ENCODE measurements at regions not wholly inside any gene's neighbourhood (a gene's known extent, or its start where the extent isn't known, plus 50 kb on each side); places are given as distances from the start of the nearest gene placed in this dataset.

DNA sequence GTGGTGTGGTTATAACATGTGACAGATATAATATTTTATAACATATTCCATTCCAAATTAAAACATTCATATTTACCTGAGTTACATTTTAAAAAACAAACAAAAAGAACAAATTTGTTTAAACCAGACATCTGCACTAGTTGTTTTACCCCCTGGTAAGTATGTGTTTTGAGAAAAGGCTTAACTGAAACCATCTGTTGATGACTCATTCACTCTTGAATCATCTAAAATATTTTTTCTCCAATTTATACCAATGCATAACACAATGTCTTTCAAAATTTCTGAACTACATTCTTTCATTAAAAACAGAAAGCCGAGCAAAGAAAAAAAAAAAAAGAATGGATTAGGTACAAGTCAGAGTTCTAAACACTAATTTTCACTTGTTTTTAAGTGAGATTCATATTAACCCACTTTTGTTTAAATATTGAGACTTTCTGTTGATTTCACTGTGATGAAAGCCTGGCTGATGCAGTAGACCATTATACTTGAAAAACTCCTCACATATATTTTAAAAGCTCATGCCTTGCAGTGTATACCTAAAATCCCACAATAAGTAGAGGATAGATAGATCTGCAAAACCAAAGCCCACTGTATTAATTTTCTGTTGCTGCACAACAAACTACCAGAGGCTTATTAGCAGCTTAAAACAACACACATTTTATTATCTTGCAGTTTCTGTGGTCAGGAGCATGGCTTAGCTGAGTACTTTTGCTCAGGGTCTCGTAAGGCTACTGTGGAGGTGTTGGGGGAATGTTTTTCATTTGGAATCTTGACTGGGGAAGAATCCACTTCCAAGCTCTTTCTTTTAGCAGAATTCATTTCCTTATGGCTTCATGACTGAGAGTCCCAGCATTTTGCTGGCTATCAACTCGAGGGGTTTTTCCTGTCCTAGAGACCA lies 221.5 kb downstream of the PCDH18 start:
- H3K36me3 Mint-ChIP-seq: no peaks in the 10 kb centered on the region
- no peaks in the 10 kb centered on the region for H3K27me3 ChIP-seq (ENCODE audit: control insufficient read depth, insufficient read depth, low read length)
- H3K27ac Mint-ChIP-seq: no peak overlapping the region
- peaks cover 0 to 5% (median 2%) of the 10 kb centered on the region in 7 donors for H3K9me3 Mint-ChIP-seq
- no peaks in the 10 kb centered on the region for H3K4me1 ChIP-seq (ENCODE audit: control insufficient read depth, insufficient read depth, low read length, poor library complexity, severe bottlenecking)
- H3K4me3 Mint-ChIP-seq: no peak overlapping the region
- no peaks in the 10 kb centered on the region for H3K27me3 Mint-ChIP-seq
- ATAC-seq (ENCODE audit: low read depth in 2 of 2): no peak
- no peak for DNase-seq
- no peak overlapping the region for H3K27ac ChIP-seq (ENCODE audit: insufficient read depth, low read length, poor library complexity, severe bottlenecking)
- no peaks in the 10 kb centered on the region for H3K4me1 Mint-ChIP-seq
- H3K4me3 ChIP-seq (ENCODE audit: low read depth, low read length): no peak overlapping the region
- H3K9me3 ChIP-seq (ENCODE audit: control insufficient read depth in 2 of 2, low read length in 2 of 2): peaks cover 0 to 4% of the 10 kb centered on the region in 2 experiments
- H3K36me3 ChIP-seq (ENCODE audit: control insufficient read depth, insufficient read depth, low read length): no peaks in the 10 kb centered on the region

DNA sequence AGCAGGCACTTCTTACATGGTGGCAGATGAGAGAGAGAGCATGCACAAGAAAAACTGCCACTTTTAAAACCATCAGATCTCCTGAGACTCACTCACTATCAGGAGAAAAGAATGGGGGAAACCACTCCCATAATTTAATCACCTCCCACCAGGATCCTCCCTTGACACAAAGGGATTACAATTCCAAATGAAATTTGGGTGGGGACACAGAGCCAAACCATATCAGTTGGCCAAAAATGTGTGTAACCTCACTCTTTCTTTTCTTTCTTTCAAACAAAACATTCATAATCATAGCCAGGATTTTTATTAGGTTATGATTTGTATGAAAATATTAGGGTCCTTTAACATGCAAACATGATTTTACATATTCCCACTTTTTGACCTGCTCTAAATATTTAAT lies 222.1 kb downstream of the PCDH18 start:
- H3K9me3 Mint-ChIP-seq: peaks cover 0 to 4% (median 0%) of the 10 kb centered on the region in 7 donors
- no peak overlapping the region for H3K27ac ChIP-seq (ENCODE audit: insufficient read depth, low read length, poor library complexity, severe bottlenecking)
- H3K36me3 Mint-ChIP-seq: no peaks in the 10 kb centered on the region
- no peaks in the 10 kb centered on the region for H3K4me1 Mint-ChIP-seq
- no peak for DNase-seq
- no peaks in the 10 kb centered on the region for H3K4me1 ChIP-seq (ENCODE audit: control insufficient read depth, insufficient read depth, low read length, poor library complexity, severe bottlenecking)
- H3K27me3 ChIP-seq (ENCODE audit: control insufficient read depth, insufficient read depth, low read length): no peaks in the 10 kb centered on the region
- no peak overlapping the region for H3K27ac Mint-ChIP-seq
- no peak overlapping the region for H3K4me3 Mint-ChIP-seq
- ATAC-seq (ENCODE audit: low read depth in 2 of 2): no peak
- no peaks in the 10 kb centered on the region for H3K27me3 Mint-ChIP-seq
- no peak overlapping the region for H3K4me3 ChIP-seq (ENCODE audit: low read depth, low read length)
- H3K9me3 ChIP-seq (ENCODE audit: control insufficient read depth in 2 of 2, low read length in 2 of 2): no peaks in the 10 kb centered on the region
- no peaks in the 10 kb centered on the region for H3K36me3 ChIP-seq (ENCODE audit: control insufficient read depth, insufficient read depth, low read length)

DNA sequence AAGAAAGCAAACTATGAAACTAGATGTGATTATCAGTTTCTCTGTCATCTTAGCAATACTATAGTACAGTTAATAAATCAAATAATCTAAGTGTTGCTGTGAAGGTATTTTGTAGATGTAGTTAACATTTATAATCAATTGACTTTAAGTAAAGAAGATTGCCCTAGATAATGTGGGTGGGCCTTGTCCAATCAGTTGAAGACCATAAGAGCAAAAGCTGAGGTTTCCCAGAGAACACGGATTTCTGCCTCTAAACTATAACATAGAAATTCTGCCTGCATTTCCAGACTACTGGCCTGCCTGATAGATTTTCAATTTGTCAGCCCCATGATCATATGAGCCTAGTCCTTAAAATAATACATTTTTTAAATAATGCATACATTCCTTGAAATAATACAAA lies 222.9 kb downstream of the PCDH18 start:
- ATAC-seq (ENCODE audit: low read depth in 2 of 2) (no peak), DNase-seq (no peak)
- H3K27ac ChIP-seq (ENCODE audit: insufficient read depth, low read length, poor library complexity, severe bottlenecking): no peak overlapping the region
- H3K27me3 ChIP-seq (ENCODE audit: control insufficient read depth, insufficient read depth, low read length): no peaks in the 10 kb centered on the region
- Mint-ChIP-seq H3K9me3 (peaks cover 0 to 5% (median 1%) of the 10 kb centered on the region in 7 donors), H3K36me3 (no peaks in the 10 kb centered on the region), H3K4me3 (no peak overlapping the region), H3K4me1 (no peaks in the 10 kb centered on the region), H3K27ac (no peak overlapping the region), H3K27me3 (no peaks in the 10 kb centered on the region)
- no peak overlapping the region for H3K4me3 ChIP-seq (ENCODE audit: low read depth, low read length)
- no peaks in the 10 kb centered on the region for H3K9me3 ChIP-seq (ENCODE audit: control insufficient read depth in 2 of 2, low read length in 2 of 2)
- no peaks in the 10 kb centered on the region for H3K36me3 ChIP-seq (ENCODE audit: control insufficient read depth, insufficient read depth, low read length)
- H3K4me1 ChIP-seq (ENCODE audit: control insufficient read depth, insufficient read depth, low read length, poor library complexity, severe bottlenecking): no peaks in the 10 kb centered on the region

DNA sequence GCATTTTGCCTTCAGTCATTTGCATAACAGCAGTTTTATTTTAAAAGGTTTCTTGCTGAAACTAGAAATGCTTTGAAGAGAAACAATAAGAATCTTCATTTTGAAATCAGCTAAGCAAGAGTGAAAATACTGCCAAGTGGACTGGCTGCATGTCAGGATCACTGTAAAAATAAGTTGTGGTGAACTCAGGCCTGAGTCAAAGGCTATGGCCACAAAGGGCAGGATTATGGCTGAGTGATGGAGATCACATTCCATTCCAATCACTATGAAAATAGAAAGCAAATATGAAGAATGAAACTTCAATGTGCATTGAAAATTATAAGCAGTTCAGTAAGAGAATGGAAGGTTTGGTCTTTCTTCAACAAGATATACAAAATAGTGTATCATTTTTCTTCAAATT lies 224.5 kb downstream of the PCDH18 start:
- Histone ChIP-seq H3K9me3 (ENCODE audit: control insufficient read depth in 2 of 2, low read length in 2 of 2) (no peaks in the 10 kb centered on the region), H3K27ac (ENCODE audit: insufficient read depth, low read length, poor library complexity, severe bottlenecking) (no peak overlapping the region), H3K27me3 (ENCODE audit: control insufficient read depth, insufficient read depth, low read length) (no peaks in the 10 kb centered on the region), H3K36me3 (ENCODE audit: control insufficient read depth, insufficient read depth, low read length) (no peaks in the 10 kb centered on the region), H3K4me3 (ENCODE audit: low read depth, low read length) (no peak overlapping the region), H3K4me1 (ENCODE audit: control insufficient read depth, insufficient read depth, low read length, poor library complexity, severe bottlenecking) (no peaks in the 10 kb centered on the region)
- Mint-ChIP-seq H3K27ac (no peak overlapping the region), H3K36me3 (no peaks in the 10 kb centered on the region), H3K27me3 (no peaks in the 10 kb centered on the region), H3K4me3 (no peak overlapping the region), H3K4me1 (no peaks in the 10 kb centered on the region), H3K9me3 (peaks cover 0 to 8% (median 1%) of the 10 kb centered on the region in 7 donors)
- no peak for DNase-seq
- ATAC-seq (ENCODE audit: low read depth in 2 of 2): no peak

DNA sequence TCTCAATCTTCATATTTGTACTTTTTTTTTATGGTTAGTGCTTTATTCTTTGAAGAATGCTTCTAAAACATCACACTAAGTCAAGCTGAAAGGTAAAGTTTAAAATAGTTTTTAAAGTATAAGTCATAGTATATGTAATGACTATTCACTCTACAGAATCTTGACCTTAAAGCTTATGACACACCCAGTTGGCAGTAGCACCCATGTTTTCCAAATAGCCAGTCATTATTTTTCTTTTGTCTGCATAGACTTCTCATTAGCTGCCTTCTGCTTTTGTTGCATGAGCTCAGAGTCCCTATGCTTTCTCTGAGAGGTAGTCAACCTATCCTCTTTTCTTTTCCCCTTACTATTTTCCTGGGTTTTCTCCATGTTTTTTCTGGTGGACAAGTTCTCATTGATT lies 231.5 kb downstream of the PCDH18 start:
- H3K27me3 ChIP-seq (ENCODE audit: control insufficient read depth, insufficient read depth, low read length): no peaks in the 10 kb centered on the region
- H3K27ac ChIP-seq (ENCODE audit: insufficient read depth, low read length, poor library complexity, severe bottlenecking): no peak overlapping the region
- no peaks in the 10 kb centered on the region for H3K36me3 ChIP-seq (ENCODE audit: control insufficient read depth, insufficient read depth, low read length)
- Mint-ChIP-seq H3K36me3 (no peaks in the 10 kb centered on the region), H3K27me3 (no peaks in the 10 kb centered on the region), H3K4me1 (no peaks in the 10 kb centered on the region), H3K4me3 (no peak overlapping the region), H3K9me3 (peaks cover 0 to 12% (median 8%) of the 10 kb centered on the region in 7 donors), H3K27ac (no peak overlapping the region)
- DNase-seq (no peak), ATAC-seq (ENCODE audit: low read depth in 2 of 2) (no peak)
- H3K4me3 ChIP-seq (ENCODE audit: low read depth, low read length): no peak overlapping the region
- no peaks in the 10 kb centered on the region for H3K9me3 ChIP-seq (ENCODE audit: control insufficient read depth in 2 of 2, low read length in 2 of 2)
- H3K4me1 ChIP-seq (ENCODE audit: control insufficient read depth, insufficient read depth, low read length, poor library complexity, severe bottlenecking): no peaks in the 10 kb centered on the region

DNA sequence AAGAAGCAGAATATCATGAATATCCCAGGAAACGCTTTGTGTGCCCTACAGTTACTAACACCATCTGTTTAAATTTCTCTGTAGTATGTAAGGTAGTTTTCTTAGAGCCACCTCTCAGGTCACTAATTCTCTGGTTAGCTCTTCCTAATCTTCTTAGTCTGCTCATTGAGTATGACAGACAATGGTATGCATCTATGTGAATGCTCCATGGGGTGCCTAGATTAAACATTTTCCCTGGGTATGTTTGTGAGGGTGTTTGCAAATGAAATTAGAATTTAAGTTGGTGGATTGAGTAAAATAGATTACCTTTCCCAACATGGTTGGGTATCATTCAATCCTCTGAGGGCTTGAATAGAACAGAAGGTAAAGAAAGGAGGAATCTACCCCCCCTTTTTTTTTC lies 233.0 kb downstream of the PCDH18 start:
- Mint-ChIP-seq H3K36me3 (no peaks in the 10 kb centered on the region), H3K27ac (no peak overlapping the region), H3K27me3 (no peaks in the 10 kb centered on the region), H3K4me3 (no peak overlapping the region), H3K9me3 (peaks cover 0 to 18% (median 8%) of the 10 kb centered on the region in 7 donors), H3K4me1 (no peaks in the 10 kb centered on the region)
- no peak overlapping the region for H3K4me3 ChIP-seq (ENCODE audit: low read depth, low read length)
- no peaks in the 10 kb centered on the region for H3K4me1 ChIP-seq (ENCODE audit: control insufficient read depth, insufficient read depth, low read length, poor library complexity, severe bottlenecking)
- no peaks in the 10 kb centered on the region for H3K9me3 ChIP-seq (ENCODE audit: control insufficient read depth in 2 of 2, low read length in 2 of 2)
- no peaks in the 10 kb centered on the region for H3K36me3 ChIP-seq (ENCODE audit: control insufficient read depth, insufficient read depth, low read length)
- H3K27ac ChIP-seq (ENCODE audit: insufficient read depth, low read length, poor library complexity, severe bottlenecking): no peak overlapping the region
- ATAC-seq (ENCODE audit: low read depth in 2 of 2): no peak
- no peak for DNase-seq
- no peaks in the 10 kb centered on the region for H3K27me3 ChIP-seq (ENCODE audit: control insufficient read depth, insufficient read depth, low read length)

DNA sequence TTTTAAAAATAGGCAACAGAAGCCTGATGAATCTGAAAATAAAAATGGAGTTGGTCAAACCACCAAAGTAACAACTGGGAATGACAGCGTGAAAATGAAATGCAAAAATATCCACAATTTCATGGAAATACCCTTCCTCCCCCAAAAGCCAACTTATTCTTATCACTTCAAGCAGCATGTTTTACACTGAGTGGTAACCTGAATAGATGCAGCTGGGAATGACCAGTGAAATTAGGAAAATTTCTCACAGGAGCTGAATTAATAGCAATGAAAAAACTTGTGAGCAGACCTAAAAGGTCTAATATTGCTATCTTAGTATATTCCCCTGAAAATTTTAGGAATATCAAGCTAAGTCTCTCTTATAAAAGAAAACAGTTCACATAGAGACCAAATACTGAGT lies 239.0 kb downstream of the PCDH18 start:
- Mint-ChIP-seq H3K4me1 (no peaks in the 10 kb centered on the region), H3K27ac (no peak overlapping the region), H3K9me3 (peaks cover 0 to 15% (median 4%) of the 10 kb centered on the region in 7 donors), H3K27me3 (no peaks in the 10 kb centered on the region), H3K36me3 (no peaks in the 10 kb centered on the region), H3K4me3 (no peak overlapping the region)
- H3K27ac ChIP-seq (ENCODE audit: insufficient read depth, low read length, poor library complexity, severe bottlenecking): no peak overlapping the region
- no peak for DNase-seq
- H3K36me3 ChIP-seq (ENCODE audit: control insufficient read depth, insufficient read depth, low read length): no peaks in the 10 kb centered on the region
- no peaks in the 10 kb centered on the region for H3K9me3 ChIP-seq (ENCODE audit: control insufficient read depth in 2 of 2, low read length in 2 of 2)
- no peaks in the 10 kb centered on the region for H3K27me3 ChIP-seq (ENCODE audit: control insufficient read depth, insufficient read depth, low read length)
- no peak for ATAC-seq (ENCODE audit: low read depth in 2 of 2)
- no peaks in the 10 kb centered on the region for H3K4me1 ChIP-seq (ENCODE audit: control insufficient read depth, insufficient read depth, low read length, poor library complexity, severe bottlenecking)
- no peak overlapping the region for H3K4me3 ChIP-seq (ENCODE audit: low read depth, low read length)

DNA sequence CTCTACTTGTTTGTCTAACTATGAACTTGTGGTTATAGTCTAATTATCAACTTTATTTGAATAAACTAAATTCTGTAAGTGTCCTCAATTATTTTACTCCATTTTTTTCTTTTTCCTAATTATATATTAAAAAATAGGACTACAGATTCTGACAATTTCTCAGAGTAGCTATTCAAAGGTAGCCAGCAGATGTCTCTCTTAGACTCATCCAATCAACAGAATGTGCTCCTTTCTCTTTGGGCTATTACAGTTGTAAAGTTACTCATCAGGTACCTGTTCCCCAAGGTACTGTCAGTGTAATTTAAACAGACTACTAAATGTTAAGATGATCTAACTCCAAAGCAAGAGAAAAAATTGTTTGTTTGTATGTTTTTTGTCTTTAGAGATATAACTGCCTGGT lies 248.6 kb downstream of the PCDH18 start:
- Mint-ChIP-seq H3K27me3 (no peaks in the 10 kb centered on the region), H3K4me3 (no peak overlapping the region), H3K9me3 (peaks cover 0 to 7% (median 2%) of the 10 kb centered on the region in 7 donors), H3K36me3 (no peaks in the 10 kb centered on the region), H3K4me1 (no peaks in the 10 kb centered on the region), H3K27ac (no peak overlapping the region)
- ATAC-seq (ENCODE audit: low read depth in 2 of 2): no peak
- H3K36me3 ChIP-seq (ENCODE audit: control insufficient read depth, insufficient read depth, low read length): no peaks in the 10 kb centered on the region
- no peak overlapping the region for H3K27ac ChIP-seq (ENCODE audit: insufficient read depth, low read length, poor library complexity, severe bottlenecking)
- H3K27me3 ChIP-seq (ENCODE audit: control insufficient read depth, insufficient read depth, low read length): no peaks in the 10 kb centered on the region
- no peak for DNase-seq
- H3K9me3 ChIP-seq (ENCODE audit: control insufficient read depth in 2 of 2, low read length in 2 of 2): no peaks in the 10 kb centered on the region
- no peak overlapping the region for H3K4me3 ChIP-seq (ENCODE audit: low read depth, low read length)
- no peaks in the 10 kb centered on the region for H3K4me1 ChIP-seq (ENCODE audit: control insufficient read depth, insufficient read depth, low read length, poor library complexity, severe bottlenecking)

Data from CD4-positive, CD25-positive, alpha-beta regulatory T cell (primary cell).